Adrenal gland (tissue), 9 donors: ENCODE measurements at regions not wholly inside any gene's neighbourhood (a gene's known extent, or its start where the extent isn't known, plus 50 kb on each side); places are given as distances from the start of the nearest gene placed in this dataset.

ENCODE experiments used
- DNase-seq, 7 donors: peaks; one replicate each; pipeline ENCODE4 v3.0.0-alpha.2; 2019 to 2020
- H3K27ac ChIP-seq, 5 donors: fragments of 200-600 bp; sonication (generic) in 4 of 5; 1 replicate in 3 of 5; 2 replicates in 2 of 5; pipeline versions ENCODE4 v1.5.1 to v1.8.0; 2016 to 2020; ENCODE audit warnings: mild to moderate bottlenecking in 1 of 5
- H3K27me3 ChIP-seq: fragments of 200-600 bp; 2 replicates; pipeline ENCODE4 v1.8.0; 2021
- H3K36me3 ChIP-seq, 2 donors: fragments of 200-600 bp; replicated peaks in 1 of 2; 1 replicate in 1 of 2; 2 replicates in 1 of 2; pipeline versions ENCODE4 v1.5.1 to v1.8.0; 2018 to 2022
- H3K4me1 ChIP-seq, 2 donors: fragments of 200-600 bp; replicated peaks in 1 of 2; 1 replicate in 1 of 2; 2 replicates in 1 of 2; pipeline versions ENCODE4 v1.5.1 to v1.8.0; 2018 to 2021
- H3K4me3 ChIP-seq, 4 donors: fragments of 200-600 bp; sonication (generic) in 3 of 4; one replicate each; pipeline ENCODE4 v1.5.1; 2016 to 2018
- H3K9me3 ChIP-seq, 3 donors: fragments of 200-600 bp; sonication (generic) in 1 of 3; replicated peaks in 1 of 3; 1 replicate in 2 of 3; 2 replicates in 1 of 3; pipeline versions ENCODE4 v1.5.1 to v1.8.0; 2016 to 2021
- CTCF ChIP-seq, 6 experiments: fragments of 450-650 bp in 4 of 6; fragments of 200-600 bp in 2 of 6; sonication (generic) in 1 of 6; IDR thresholded peaks; 1 replicate in 5 of 6; 2 replicates in 1 of 6; pipeline versions ENCODE4 v1.5.1 to v1.8.0; 2016 to 2021; ENCODE audit warnings: antibody characterized with exemption in 6 of 6, mild to moderate bottlenecking in 2 of 6, moderate library complexity in 1 of 6
- POLR2A ChIP-seq, 2 donors: fragments of 450-650 bp; IDR thresholded peaks; one replicate each; pipeline ENCODE4 v1.6.1; 2017; ENCODE audit warnings: antibody characterized with exemption in 2 of 2, mild to moderate bottlenecking in 2 of 2, moderate library complexity in 1 of 2
- WGBS, 4 donors: extraction: QIAGEN DNeasy Blood & Tissue Kit in 2 of 4; methylation state at CpG; one replicate each; pipeline versions ENCODE4 v1.1.5 to v1.1.7; 2013 to 2017; 5-methylcytosine and 5-hydroxymethylcytosine counted together
- intact Hi-C, 2 donors: fragments of 100-400 bp; cut with DNase I; formaldehyde crosslinking; loops; one replicate each; pipeline versions ENCODE4 v1.14.1 to v1.15.0; 2022 to 2023
- donor health status: healthy with polysubstance abuse.
- donor health status: Bipolar disorder and iron deficiency.
- donor health status: DM: yes; HTN: yes; CAD: no.
- donor health status: DM: no; HTN: no; CAD: no.
- donor health status: DM: no; HTN: no; CAD: no.

GRCh38 chr6:41494212-41495110, 51.7 kb upstream of the FOXP4 start:
- no peaks in the 10 kb centered on the region for H3K36me3 ChIP-seq
- H3K27ac ChIP-seq, result no peak overlapping the region
- TF ChIP-seq CTCF (IDR thresholded peaks at IDR 0.05), result no peak
- no peak for TF ChIP-seq POLR2A (IDR thresholded peaks at IDR 0.05)
- no peaks in the 10 kb centered on the region for H3K9me3 ChIP-seq
- H3K4me3 ChIP-seq, result no peak overlapping the region
- DNase-seq, result no peak
- H3K4me1 ChIP-seq, result no peaks in the 10 kb centered on the region
- intact Hi-C loops, result no loop called here
- WGBS, 4 donors, result 59 to 67% (median 65%) methylated on average over 15 to 16 of the region's 16 CpGs
- no peaks in the 10 kb centered on the region for H3K27me3 ChIP-seq
